ENCODE measurements at regions not wholly inside any gene's neighbourhood (a gene's known extent, or its start where the extent isn't known, plus 50 kb on each side); places are given as distances from the start of the nearest gene placed in this dataset.

GRCh38 chr13:104297075-104297474 is 1230.9 kb upstream of the SLC10A2 start:
- TF ChIP-seq MAX (IDR thresholded peaks at IDR 0.05) (no peak), RAD21 (IDR thresholded peaks at IDR 0.05; ENCODE audit: low read depth) (no peak), REST (IDR thresholded peaks at IDR 0.05; ENCODE audit: low read depth) (no peak), TEAD4 (IDR thresholded peaks at IDR 0.05) (no peak), ZBTB7A (IDR thresholded peaks at IDR 0.05; ENCODE audit: low read depth) (no peak), USF1 (IDR thresholded peaks at IDR 0.05) (no peak), TAF1 (IDR thresholded peaks at IDR 0.05; ENCODE audit: low read depth) (no peak), NFIC (IDR thresholded peaks at IDR 0.05) (no peak), TCF12 (IDR thresholded peaks at IDR 0.05; ENCODE audit: low read depth) (no peak), YY1 (IDR thresholded peaks at IDR 0.05; ENCODE audit: low read depth) (no peak), CREB1 (IDR thresholded peaks at IDR 0.05; ENCODE audit: low read depth) (no peak), FOXM1 (IDR thresholded peaks at IDR 0.05; ENCODE audit: borderline replicate concordance, low read depth) (no peak), EP300 (IDR thresholded peaks at IDR 0.05; ENCODE audit: borderline replicate concordance) (no peak), CEBPB (IDR thresholded peaks at IDR 0.05) (no peak), EGR1 (IDR thresholded peaks at IDR 0.05) (no peak)

- TF ChIP-seq EGR1 (IDR thresholded peaks at IDR 0.05), result no peak
- no peak for TF ChIP-seq TEAD4 (IDR thresholded peaks at IDR 0.05)
- no peak for TF ChIP-seq CEBPB (IDR thresholded peaks at IDR 0.05)
- TF ChIP-seq CREB1 (IDR thresholded peaks at IDR 0.05; ENCODE audit: low read depth), result no peak
- TF ChIP-seq EP300 (IDR thresholded peaks at IDR 0.05; ENCODE audit: borderline replicate concordance), result no peak
- TF ChIP-seq TCF12 (IDR thresholded peaks at IDR 0.05; ENCODE audit: low read depth), result no peak
- no peak for TF ChIP-seq ZBTB7A (IDR thresholded peaks at IDR 0.05; ENCODE audit: low read depth)
- TF ChIP-seq USF1 (IDR thresholded peaks at IDR 0.05), result no peak
- no peak for TF ChIP-seq MAX (IDR thresholded peaks at IDR 0.05)
- TF ChIP-seq FOXM1 (IDR thresholded peaks at IDR 0.05; ENCODE audit: borderline replicate concordance, low read depth), result no peak
- no peak for TF ChIP-seq YY1 (IDR thresholded peaks at IDR 0.05; ENCODE audit: low read depth)
- TF ChIP-seq TAF1 (IDR thresholded peaks at IDR 0.05; ENCODE audit: low read depth), result no peak
- TF ChIP-seq RAD21 (IDR thresholded peaks at IDR 0.05; ENCODE audit: low read depth), result no peak
- TF ChIP-seq NFIC (IDR thresholded peaks at IDR 0.05), result no peak
These were observed 1230.1 kb upstream of the SLC10A2 start for GRCh38 chr13:104296286-104296685.

- TF ChIP-seq MAX (IDR thresholded peaks at IDR 0.05), result no peak
- no peak for TF ChIP-seq REST (IDR thresholded peaks at IDR 0.05; ENCODE audit: low read depth)
- TF ChIP-seq ZBTB7A (IDR thresholded peaks at IDR 0.05; ENCODE audit: low read depth), result no peak
- TF ChIP-seq TAF1 (IDR thresholded peaks at IDR 0.05; ENCODE audit: low read depth), result no peak
- no peak for TF ChIP-seq FOXM1 (IDR thresholded peaks at IDR 0.05; ENCODE audit: borderline replicate concordance, low read depth)
- no peak for TF ChIP-seq EP300 (IDR thresholded peaks at IDR 0.05; ENCODE audit: borderline replicate concordance)
- TF ChIP-seq RAD21 (IDR thresholded peaks at IDR 0.05; ENCODE audit: low read depth), result no peak
- TF ChIP-seq NFIC (IDR thresholded peaks at IDR 0.05), result no peak
- no peak for TF ChIP-seq USF1 (IDR thresholded peaks at IDR 0.05)
- TF ChIP-seq CEBPB (IDR thresholded peaks at IDR 0.05), result no peak
- no peak for TF ChIP-seq TCF12 (IDR thresholded peaks at IDR 0.05; ENCODE audit: low read depth)
- TF ChIP-seq EGR1 (IDR thresholded peaks at IDR 0.05), result no peak
- TF ChIP-seq YY1 (IDR thresholded peaks at IDR 0.05; ENCODE audit: low read depth), result no peak
These were observed 1229.3 kb upstream of the SLC10A2 start for GRCh38 chr13:104295537-104295936.

- TF ChIP-seq CEBPB (IDR thresholded peaks at IDR 0.05) (no peak), TEAD4 (IDR thresholded peaks at IDR 0.05) (no peak), USF1 (IDR thresholded peaks at IDR 0.05) (no peak), TCF12 (IDR thresholded peaks at IDR 0.05; ENCODE audit: low read depth) (no peak), TAF1 (IDR thresholded peaks at IDR 0.05; ENCODE audit: low read depth) (no peak), REST (IDR thresholded peaks at IDR 0.05; ENCODE audit: low read depth) (no peak), YY1 (IDR thresholded peaks at IDR 0.05; ENCODE audit: low read depth) (no peak), ZBTB7A (IDR thresholded peaks at IDR 0.05; ENCODE audit: low read depth) (no peak), EGR1 (IDR thresholded peaks at IDR 0.05) (no peak), CREB1 (IDR thresholded peaks at IDR 0.05; ENCODE audit: low read depth) (no peak), EP300 (IDR thresholded peaks at IDR 0.05; ENCODE audit: borderline replicate concordance) (no peak), MAX (IDR thresholded peaks at IDR 0.05) (no peak), FOXM1 (IDR thresholded peaks at IDR 0.05; ENCODE audit: borderline replicate concordance, low read depth) (no peak), RAD21 (IDR thresholded peaks at IDR 0.05; ENCODE audit: low read depth) (no peak), NFIC (IDR thresholded peaks at IDR 0.05) (no peak)
These were observed 1223.2 kb upstream of the SLC10A2 start for GRCh38 chr13:104289400-104289799.
